ENCODE measurements at regions not wholly inside any gene's neighbourhood (a gene's known extent, or its start where the extent isn't known, plus 50 kb on each side); places are given as distances from the start of the nearest gene placed in this dataset.

GRCh38 chr14:62062645-62063044 is 300.4 kb downstream of the SNAPC1 start:
- no peaks in the 10 kb centered on the region for H3K36me3 ChIP-seq (ENCODE audit: control insufficient read depth, insufficient read depth, low read length)
- H3K9me3 ChIP-seq (ENCODE audit: control insufficient read depth, low read length): no peaks in the 10 kb centered on the region
- 71 to 95% methylated on average over 1 to 3 of the region's 5 CpGs for WGBS, 2 experiments (ENCODE audit: insufficient coverage in 2 of 2)
- H3K4me3 ChIP-seq (ENCODE audit: extremely low read depth, insufficient read depth, low read length, poor library complexity, severe bottlenecking): no peak overlapping the region
- H3K27ac ChIP-seq (ENCODE audit: low read depth, low read length, severe bottlenecking): no peak overlapping the region
- no peaks in the 10 kb centered on the region for H3K4me1 ChIP-seq (ENCODE audit: control insufficient read depth, insufficient read depth, low read length, poor library complexity, severe bottlenecking)

GRCh38 chr14:62064751-62065323 is 302.6 kb downstream of the SNAPC1 start:
- no peak overlapping the region for H3K27ac ChIP-seq (ENCODE audit: low read depth, low read length, severe bottlenecking)

GRCh38 chr14:62066304-62066703 is 304.1 kb downstream of the SNAPC1 start:
- H3K27ac ChIP-seq (ENCODE audit: low read depth, low read length, severe bottlenecking): no peak overlapping the region
- WGBS, 2 experiments (ENCODE audit: insufficient coverage in 2 of 2): 86 to 92% methylated on average over 2 of the region's 2 CpGs
- no peaks in the 10 kb centered on the region for H3K4me1 ChIP-seq (ENCODE audit: control insufficient read depth, insufficient read depth, low read length, poor library complexity, severe bottlenecking)
- H3K36me3 ChIP-seq (ENCODE audit: control insufficient read depth, insufficient read depth, low read length): no peaks in the 10 kb centered on the region
- no peaks in the 10 kb centered on the region for H3K9me3 ChIP-seq (ENCODE audit: control insufficient read depth, low read length)
- H3K4me3 ChIP-seq (ENCODE audit: extremely low read depth, insufficient read depth, low read length, poor library complexity, severe bottlenecking): no peak overlapping the region

More at GRCh38 chr14:62064751-62065323, 302.6 kb downstream of the SNAPC1 start:
- Histone ChIP-seq H3K4me1 (ENCODE audit: control insufficient read depth, insufficient read depth, low read length, poor library complexity, severe bottlenecking) (no peaks in the 10 kb centered on the region), H3K9me3 (ENCODE audit: control insufficient read depth, low read length) (no peaks in the 10 kb centered on the region), H3K36me3 (ENCODE audit: control insufficient read depth, insufficient read depth, low read length) (no peaks in the 10 kb centered on the region), H3K4me3 (ENCODE audit: extremely low read depth, insufficient read depth, low read length, poor library complexity, severe bottlenecking) (no peak overlapping the region)
- WGBS, 2 experiments (ENCODE audit: insufficient coverage in 2 of 2): no CpG with 5 or more reads among the region's 3 CpGs

GRCh38 chr14:62071039-62071438 is 308.8 kb downstream of the SNAPC1 start:
- Histone ChIP-seq H3K36me3 (ENCODE audit: control insufficient read depth, insufficient read depth, low read length) (no peaks in the 10 kb centered on the region), H3K4me1 (ENCODE audit: control insufficient read depth, insufficient read depth, low read length, poor library complexity, severe bottlenecking) (no peaks in the 10 kb centered on the region), H3K9me3 (ENCODE audit: control insufficient read depth, low read length) (no peaks in the 10 kb centered on the region), H3K4me3 (ENCODE audit: extremely low read depth, insufficient read depth, low read length, poor library complexity, severe bottlenecking) (no peak overlapping the region), H3K27ac (ENCODE audit: low read depth, low read length, severe bottlenecking) (no peak overlapping the region)
- WGBS, 2 experiments (ENCODE audit: insufficient coverage in 2 of 2): 80% methylated on average over 1 of the region's 2 CpGs; no CpG with 5 or more reads in 1 of the 2 experiments

GRCh38 chr14:62076368-62076767 is 314.1 kb downstream of the SNAPC1 start:
- H3K9me3 ChIP-seq (ENCODE audit: control insufficient read depth, low read length): no peaks in the 10 kb centered on the region
- H3K4me1 ChIP-seq (ENCODE audit: control insufficient read depth, insufficient read depth, low read length, poor library complexity, severe bottlenecking): no peaks in the 10 kb centered on the region
- H3K36me3 ChIP-seq (ENCODE audit: control insufficient read depth, insufficient read depth, low read length): no peaks in the 10 kb centered on the region
- no peak overlapping the region for H3K27ac ChIP-seq (ENCODE audit: low read depth, low read length, severe bottlenecking)
- H3K4me3 ChIP-seq (ENCODE audit: extremely low read depth, insufficient read depth, low read length, poor library complexity, severe bottlenecking): no peak overlapping the region
- WGBS, 2 experiments (ENCODE audit: insufficient coverage in 2 of 2): 80 to 83% methylated on average over 1 of the region's 4 CpGs

GRCh38 chr14:62076825-62077605 is 314.8 kb downstream of the SNAPC1 start:
- H3K9me3 ChIP-seq (ENCODE audit: control insufficient read depth, low read length): no peaks in the 10 kb centered on the region
- H3K27ac ChIP-seq (ENCODE audit: low read depth, low read length, severe bottlenecking): no peak overlapping the region
- H3K36me3 ChIP-seq (ENCODE audit: control insufficient read depth, insufficient read depth, low read length): no peaks in the 10 kb centered on the region
- no peaks in the 10 kb centered on the region for H3K4me1 ChIP-seq (ENCODE audit: control insufficient read depth, insufficient read depth, low read length, poor library complexity, severe bottlenecking)
- 93 to 94% methylated on average over 4 to 5 of the region's 6 CpGs for WGBS, 2 experiments (ENCODE audit: insufficient coverage in 2 of 2)
- no peak overlapping the region for H3K4me3 ChIP-seq (ENCODE audit: extremely low read depth, insufficient read depth, low read length, poor library complexity, severe bottlenecking)

- Histone ChIP-seq H3K27ac (ENCODE audit: low read depth, low read length, severe bottlenecking) (no peak overlapping the region), H3K4me1 (ENCODE audit: control insufficient read depth, insufficient read depth, low read length, poor library complexity, severe bottlenecking) (no peaks in the 10 kb centered on the region), H3K36me3 (ENCODE audit: control insufficient read depth, insufficient read depth, low read length) (no peaks in the 10 kb centered on the region), H3K4me3 (ENCODE audit: extremely low read depth, insufficient read depth, low read length, poor library complexity, severe bottlenecking) (no peak overlapping the region), H3K9me3 (ENCODE audit: control insufficient read depth, low read length) (no peaks in the 10 kb centered on the region)
- WGBS, 2 experiments (ENCODE audit: insufficient coverage in 2 of 2): 100% methylated on average over 2 of the region's 4 CpGs; no CpG with 5 or more reads in 1 of the 2 experiments
These were observed 315.5 kb downstream of the SNAPC1 start for GRCh38 chr14:62077676-62078261.

- H3K36me3 ChIP-seq (ENCODE audit: control insufficient read depth, insufficient read depth, low read length): no peaks in the 10 kb centered on the region
- H3K27ac ChIP-seq (ENCODE audit: low read depth, low read length, severe bottlenecking): no peak overlapping the region
- no peaks in the 10 kb centered on the region for H3K9me3 ChIP-seq (ENCODE audit: control insufficient read depth, low read length)
- no peaks in the 10 kb centered on the region for H3K4me1 ChIP-seq (ENCODE audit: control insufficient read depth, insufficient read depth, low read length, poor library complexity, severe bottlenecking)
- H3K4me3 ChIP-seq (ENCODE audit: extremely low read depth, insufficient read depth, low read length, poor library complexity, severe bottlenecking): no peak overlapping the region
- 100% methylated on average over 1 of the region's 1 CpG; no CpG with 5 or more reads in 1 of the 2 experiments for WGBS, 2 experiments (ENCODE audit: insufficient coverage in 2 of 2)
These were observed 316.8 kb downstream of the SNAPC1 start for GRCh38 chr14:62079038-62079437.

- WGBS, 2 experiments (ENCODE audit: insufficient coverage in 2 of 2): 81 to 90% methylated on average over 5 to 6 of the region's 10 CpGs
- Histone ChIP-seq H3K4me3 (ENCODE audit: extremely low read depth, insufficient read depth, low read length, poor library complexity, severe bottlenecking) (no peak overlapping the region), H3K9me3 (ENCODE audit: control insufficient read depth, low read length) (no peaks in the 10 kb centered on the region), H3K27ac (ENCODE audit: low read depth, low read length, severe bottlenecking) (no peak overlapping the region), H3K4me1 (ENCODE audit: control insufficient read depth, insufficient read depth, low read length, poor library complexity, severe bottlenecking) (no peaks in the 10 kb centered on the region), H3K36me3 (ENCODE audit: control insufficient read depth, insufficient read depth, low read length) (no peaks in the 10 kb centered on the region)
These were observed 318.9 kb downstream of the SNAPC1 start for GRCh38 chr14:62081012-62081612.

- 93 to 95% methylated on average over 7 to 8 of the region's 8 CpGs for WGBS, 2 experiments (ENCODE audit: insufficient coverage in 2 of 2)
- Histone ChIP-seq H3K27ac (ENCODE audit: low read depth, low read length, severe bottlenecking) (no peak overlapping the region), H3K4me1 (ENCODE audit: control insufficient read depth, insufficient read depth, low read length, poor library complexity, severe bottlenecking) (no peaks in the 10 kb centered on the region), H3K36me3 (ENCODE audit: control insufficient read depth, insufficient read depth, low read length) (no peaks in the 10 kb centered on the region), H3K4me3 (ENCODE audit: extremely low read depth, insufficient read depth, low read length, poor library complexity, severe bottlenecking) (no peak overlapping the region), H3K9me3 (ENCODE audit: control insufficient read depth, low read length) (no peaks in the 10 kb centered on the region)
These were observed 319.7 kb downstream of the SNAPC1 start for GRCh38 chr14:62081951-62082350.

All from mesodermal cell (in vitro differentiated cells).